ENCODE measurements at regions not wholly inside any gene's neighbourhood (a gene's known extent, or its start where the extent isn't known, plus 50 kb on each side); places are given as distances from the start of the nearest gene placed in this dataset.

GRCh38 chr5:131107128-131107527 is 57.9 kb downstream of the HINT1 start:
- TF ChIP-seq EZH2 (IDR thresholded peaks at IDR 0.05; ENCODE audit: low read depth) (no peak), CTCF (conservative IDR thresholded peaks at IDR 0.05) (no peak)
